ENCODE measurements at regions not wholly inside any gene's neighbourhood (a gene's known extent, or its start where the extent isn't known, plus 50 kb on each side); places are given as distances from the start of the nearest gene placed in this dataset.

- no peak overlapping the region for H3K18ac ChIP-seq (ENCODE audit: low read depth, low read length)
- no peak overlapping the region for H2AFZ ChIP-seq (replicated peaks; ENCODE audit: low read length, poor library complexity)
- TF ChIP-seq SMC3 (IDR thresholded peaks at IDR 0.05; ENCODE audit: low read depth, low read length) (no peak), FOS (IDR thresholded peaks at IDR 0.05; ENCODE audit: low read depth, low read length) (no peak), POLR2A (IDR thresholded peaks at IDR 0.05; ENCODE audit: low read depth, low read length) (no peak), BHLHE40 (IDR thresholded peaks at IDR 0.05; ENCODE audit: low read depth, low read length) (no peak), CTCF (conservative IDR thresholded peaks at IDR 0.05; ENCODE audit: low read depth, low read length) (no peak), CHD1 (IDR thresholded peaks at IDR 0.05; ENCODE audit: low read depth, low read length) (no peak), CEBPB (IDR thresholded peaks at IDR 0.05; ENCODE audit: low read depth, low read length) (no peak), MXI1 (IDR thresholded peaks at IDR 0.05; ENCODE audit: borderline replicate concordance, low read depth, low read length) (no peak), RFX5 (IDR thresholded peaks at IDR 0.05; ENCODE audit: low read depth, low read length) (no peak), ELK1 (IDR thresholded peaks at IDR 0.05; ENCODE audit: borderline replicate concordance, low read depth, low read length) (no peak), MAFK (IDR thresholded peaks at IDR 0.05; ENCODE audit: low read depth, low read length) (no peak), NFE2L2 (IDR thresholded peaks at IDR 0.05; ENCODE audit: low read depth, low read length) (no peak)
- TF ChIP-seq, protein P1, sequence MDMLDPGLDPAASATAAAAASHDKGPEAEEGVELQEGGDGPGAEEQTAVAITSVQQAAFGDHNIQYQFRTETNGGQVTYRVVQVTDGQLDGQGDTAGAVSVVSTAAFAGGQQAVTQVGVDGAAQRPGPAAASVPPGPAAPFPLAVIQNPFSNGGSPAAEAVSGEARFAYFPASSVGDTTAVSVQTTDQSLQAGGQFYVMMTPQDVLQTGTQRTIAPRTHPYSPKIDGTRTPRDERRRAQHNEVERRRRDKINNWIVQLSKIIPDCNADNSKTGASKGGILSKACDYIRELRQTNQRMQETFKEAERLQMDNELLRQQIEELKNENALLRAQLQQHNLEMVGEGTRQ (IDR thresholded peaks at IDR 0.05; ENCODE audit: low read depth, low read length): no peak
- no peaks in the 10 kb centered on the region for H3K27me3 ChIP-seq (ENCODE audit: control insufficient read depth, insufficient read depth, low read length)
- POLR2A ChIA-PET (ENCODE audit: unreplicated experiment): no interaction called here
- dilution Hi-C loops (cut with HindIII; ENCODE audit: low sequenced_read_pairs, unreplicated experiment) (no loop called here), intact Hi-C loops (cut with micrococcal nuclease) (no loop called here), in situ Hi-C loops (cut with MboI; ENCODE audit: low sequenced_read_pairs) (no loop called here)
- no peak overlapping the region for H3K4ac ChIP-seq (ENCODE audit: low read depth, low read length)
- CTCF ChIA-PET: no interaction called here
- H3K79me1 ChIP-seq (ENCODE audit: low read depth in 1 of 2, low read length in 2 of 2): no peaks in the 10 kb centered on the region
- H4K20me1 ChIP-seq (ENCODE audit: insufficient read depth, low read length): no peaks in the 10 kb centered on the region
- no peak overlapping the region for H2AK5ac ChIP-seq (ENCODE audit: low read depth, low read length)
- H4K5ac ChIP-seq (ENCODE audit: low read depth, low read length): no peak overlapping the region
- no peaks in the 10 kb centered on the region for H3K9me1 ChIP-seq (ENCODE audit: insufficient read depth, low read length)
- no TSS peak for BruUV-seq (replicated peaks)
- H2AK9ac ChIP-seq (replicated peaks; ENCODE audit: low read depth, low read length, poor library complexity): no peak overlapping the region
- no peak overlapping the region for H3K9ac ChIP-seq (ENCODE audit: low read depth, low read length)
- no peak overlapping the region for H3K14ac ChIP-seq (replicated peaks; ENCODE audit: low read depth, low read length)
- H2BK5ac ChIP-seq (ENCODE audit: low read depth, low read length, poor library complexity, severe bottlenecking): no peak overlapping the region
- H3K4me3 ChIP-seq (ENCODE audit: insufficient read depth, low read depth, low read length): no peak overlapping the region
- ATAC-seq (ENCODE audit: low read depth) (no peak), DNase-seq (no peak)
- no peaks in the 10 kb centered on the region for H3K9me3 ChIP-seq (ENCODE audit: control insufficient read depth, insufficient read depth, low read length)
- H2BK120ac ChIP-seq (ENCODE audit: low read depth, low read length): no peak overlapping the region
- no peak overlapping the region for H2BK15ac ChIP-seq (ENCODE audit: low read depth, low read length)
- H3K4me1 ChIP-seq (ENCODE audit: control insufficient read depth, insufficient read depth, low read length): no peaks in the 10 kb centered on the region
- no peak overlapping the region for H3K56ac ChIP-seq (ENCODE audit: extremely low read depth, insufficient read depth, low read length)
- no peak overlapping the region for H2BK20ac ChIP-seq (ENCODE audit: low read depth, low read length)
- no peak overlapping the region for H3K27ac ChIP-seq (ENCODE audit: insufficient read depth, low read length)
- no peak overlapping the region for H4K8ac ChIP-seq (ENCODE audit: low read depth in 2 of 2, low read length in 2 of 2)
- no peak overlapping the region for H3K4me2 ChIP-seq (ENCODE audit: low read depth, low read length)
- H4K91ac ChIP-seq (ENCODE audit: insufficient read depth, low read depth, low read length): no peak overlapping the region
- no peak overlapping the region for H3K23ac ChIP-seq (ENCODE audit: low read depth, low read length)
- WGBS, 2 experiments (ENCODE audit: extremely low coverage in 2 of 2, insufficient read length in 1 of 2): no CpG with 5 or more reads among the region's 1 CpG
- no peaks in the 10 kb centered on the region for H3K36me3 ChIP-seq (ENCODE audit: control insufficient read depth, insufficient read depth, low read length)
Observed at GRCh38 chr13:85887406-85887805, 88.2 kb upstream of the SLITRK6 start.

Measured in IMR-90 (cell line).